Keratinocyte (primary cell): ENCODE measurements at regions not wholly inside any gene's neighbourhood (a gene's known extent, or its start where the extent isn't known, plus 50 kb on each side); places are given as distances from the start of the nearest gene placed in this dataset.

Experiments used
- CTCF ChIP-seq, 3 experiments: IDR thresholded peaks in 1 of 3; conservative IDR thresholded peaks in 1 of 3; optimal IDR thresholded peaks in 1 of 3; 2 replicates in 2 of 3; 3 replicates in 1 of 3; pipeline versions ENCODE3 to v1.5.1; 2011; ENCODE audit warnings: low read length in 3 of 3, mild to moderate bottlenecking in 3 of 3, moderate library complexity in 2 of 3, control low read depth in 1 of 3, inconsistent platforms in 1 of 3; ENCODE audit not compliant: insufficient read depth in 2 of 3; ENCODE audit errors: extremely low read depth in 1 of 3
- EZH2 ChIP-seq: IDR thresholded peaks from one replicate; pipeline ENCODE4 v1.6.1; 2012; ENCODE audit warnings: inconsistent platforms, mild to moderate bottlenecking, low read length, moderate library complexity

- TF ChIP-seq CTCF (optimal IDR thresholded peaks at IDR 0.05 in 1 of 3, IDR thresholded peaks at IDR 0.05 in 1 of 3, conservative IDR thresholded peaks at IDR 0.05 in 1 of 3; ENCODE audit: extremely low read depth in 1 of 3, insufficient read depth in 2 of 3, low read length in 3 of 3) (no peak), EZH2 (no peak)
Observed at GRCh38 chr21:18023157-18023556, 204.0 kb upstream of the C21orf91 start.
